Endothelial cell of umbilical vein (primary cell): ENCODE measurements at regions not wholly inside any gene's neighbourhood (a gene's known extent, or its start where the extent isn't known, plus 50 kb on each side); places are given as distances from the start of the nearest gene placed in this dataset.

Source experiments
- BruUV-seq: library from RNA; stranded (reverse); fragments of 400-500 nt; replicated peaks from 2 replicates; lab custom pipeline; 2021; lab: Mats Ljungman, UMichigan
- CTCF ChIA-PET: fragments of 300-600, 350-600 bp; sonication (Branson Sonifier 250); formaldehyde crosslinking; loops from one replicate; lab custom pipeline; 2021; ENCODE audit warnings: antibody characterized with exemption, inconsistent platforms; lab: Charles Lee
- POLR2A ChIA-PET: fragments of 300-600, 350-600 bp; sonication (Branson Sonifier 250); formaldehyde crosslinking; loops from one replicate; lab custom pipeline; 2021; ENCODE audit warnings: antibody characterized with exemption, inconsistent platforms; lab: Charles Lee
- DNase-seq: peaks from one replicate; pipeline ENCODE4 v3.0.0-alpha.2; 2011; ENCODE audit warnings: low read depth, low spot score
- FAIRE-seq: peaks from 2 replicates; lab custom pipeline; 2011; peaks lifted over from hg19 to GRCh38; lab: Jason Lieb, UNC
- H2AFZ ChIP-seq: 2 replicates; pipeline ENCODE4 v1.6.0; 2012; ENCODE audit warnings: low read depth, low read length, control low read depth, inconsistent platforms
- H3K27ac ChIP-seq: 2 replicates; pipeline ENCODE4 v1.5.1; 2011; ENCODE audit warnings: low read depth, mild to moderate bottlenecking, control low read depth, low read length, moderate library complexity; ENCODE audit not compliant: insufficient read depth
- H3K27me3 ChIP-seq, 2 experiments: 2 replicates each; pipeline versions ENCODE4 v1.6.0 to v1.6.1; 2011; ENCODE audit warnings: low read length in 2 of 2, mixed read lengths in 1 of 2; ENCODE audit not compliant: control insufficient read depth in 2 of 2, insufficient read depth in 2 of 2
- H3K36me3 ChIP-seq, 2 experiments: 2 replicates in 1 of 2; 3 replicates in 1 of 2; pipeline ENCODE4 v1.5.1; 2011; ENCODE audit warnings: low read length in 2 of 2, mild to moderate bottlenecking in 1 of 2, moderate library complexity in 1 of 2; ENCODE audit not compliant: control insufficient read depth in 2 of 2, insufficient read depth in 2 of 2; ENCODE audit errors: extremely low read depth in 1 of 2
- H3K4me1 ChIP-seq: 3 replicates; pipeline ENCODE4 v1.5.1; 2011; ENCODE audit warnings: mild to moderate bottlenecking, low read length; ENCODE audit not compliant: control insufficient read depth, insufficient read depth; ENCODE audit errors: extremely low read depth
- H3K4me2 ChIP-seq: 2 replicates; pipeline ENCODE4 v1.6.1; 2011; ENCODE audit warnings: low read length, control low read depth, mixed read lengths; ENCODE audit not compliant: insufficient read depth
- H3K4me3 ChIP-seq, 3 experiments: fragments of 200-600 bp in 1 of 3; sonication (generic), shearing (Covaris generic) in 1 of 3; replicated peaks in 1 of 3; 2 replicates each; pipeline ENCODE4 v1.5.1; 2011 to 2016; ENCODE audit warnings: control low read depth in 3 of 3, low read length in 3 of 3, mild to moderate bottlenecking in 2 of 3, inconsistent platforms in 1 of 3, low read depth in 1 of 3, moderate library complexity in 1 of 3; ENCODE audit not compliant: insufficient read depth in 1 of 3
- H3K79me2 ChIP-seq: 2 replicates; pipeline ENCODE4 v1.6.0; 2012; ENCODE audit warnings: low read length, inconsistent platforms; ENCODE audit not compliant: control insufficient read depth, insufficient read depth
- H3K9ac ChIP-seq: replicated peaks from 2 replicates; pipeline ENCODE3; 2011; ENCODE audit warnings: low read length, control low read depth; ENCODE audit not compliant: insufficient read depth; ENCODE audit errors: extremely low read depth
- H3K9me1 ChIP-seq: replicated peaks from 3 replicates; pipeline ENCODE4 v1.6.0; 2011; ENCODE audit warnings: mild to moderate bottlenecking, low read length; ENCODE audit not compliant: control insufficient read depth, insufficient read depth; ENCODE audit errors: extremely low read depth
- H3K9me3 ChIP-seq: replicated peaks from 2 replicates; pipeline ENCODE4 v1.5.1; 2012; ENCODE audit warnings: low read length, inconsistent platforms; ENCODE audit not compliant: control insufficient read depth, insufficient read depth
- H4K20me1 ChIP-seq: replicated peaks from 2 replicates; pipeline ENCODE3; 2011; ENCODE audit warnings: mild to moderate bottlenecking, low read length; ENCODE audit not compliant: control insufficient read depth, insufficient read depth; ENCODE audit errors: extremely low read depth
- CTCF ChIP-seq, 2 donors: IDR thresholded peaks; 1 replicate in 1 of 2; 2 replicates in 1 of 2; pipeline ENCODE4 v1.5.1; 2011; ENCODE audit warnings: low read length in 2 of 2, mild to moderate bottlenecking in 2 of 2, moderate library complexity in 2 of 2, control low read depth in 1 of 2, inconsistent platforms in 1 of 2, low read depth in 1 of 2; ENCODE audit not compliant: insufficient read depth in 1 of 2; ENCODE audit errors: extremely low read depth in 1 of 2
- EZH2 ChIP-seq: IDR thresholded peaks from 2 replicates; pipeline ENCODE4 v1.6.1; 2012; ENCODE audit warnings: borderline replicate concordance, low read depth, mild to moderate bottlenecking, moderate library complexity, low read length, inconsistent platforms; ENCODE audit not compliant: severe bottlenecking
- FOS ChIP-seq: IDR thresholded peaks from 2 replicates; pipeline ENCODE4 v1.6.1; 2011; ENCODE audit warnings: mild to moderate bottlenecking, low read length, moderate library complexity, borderline replicate concordance; ENCODE audit not compliant: insufficient read depth
- GATA2 ChIP-seq: IDR thresholded peaks from 2 replicates; pipeline ENCODE4 v1.7.0; 2011; ENCODE audit warnings: low read depth, mild to moderate bottlenecking, moderate library complexity, mixed read lengths, low read length; ENCODE audit not compliant: insufficient read length, insufficient read depth
- JUN ChIP-seq: IDR thresholded peaks from 2 replicates; pipeline ENCODE4 v1.6.1; 2011; ENCODE audit warnings: borderline replicate concordance, low read depth; ENCODE audit not compliant: insufficient read length, insufficient read depth
- MAX ChIP-seq: IDR thresholded peaks from 2 replicates; pipeline ENCODE4 v1.6.1; 2011; ENCODE audit not compliant: insufficient read depth, insufficient read length
- MYC ChIP-seq: IDR thresholded peaks from one replicate; pipeline ENCODE4 v1.6.1; 2011; ENCODE audit warnings: mild to moderate bottlenecking, low read depth, low read length
- POLR2A ChIP-seq: IDR thresholded peaks from 2 replicates; pipeline ENCODE4 v1.6.1; 2012; ENCODE audit warnings: low read depth, mild to moderate bottlenecking, control low read depth, low read length
- POLR2AphosphoS5 ChIP-seq: IDR thresholded peaks from 2 replicates; pipeline ENCODE4 v1.6.1; 2012; ENCODE audit warnings: low read depth, mild to moderate bottlenecking, control low read depth, low read length, moderate library complexity; ENCODE audit not compliant: insufficient read depth
- dilution Hi-C: fragments of 300-500 bp; cut with MboI; formaldehyde crosslinking; loops from one replicate; pipeline ENCODE4 v1.15.0; 2019; ENCODE audit warnings: low sequenced_read_pairs; ENCODE audit not compliant: extremely low pct_ligation_motif_present
- intact Hi-C: fragments of 100-400 bp; cut with micrococcal nuclease; formaldehyde crosslinking; loops from one replicate; pipeline ENCODE4 v1.10.0; 2022

- TF ChIP-seq MAX = no peak
- no peak for TF ChIP-seq CTCF (IDR thresholded peaks at IDR 0.05; ENCODE audit: extremely low read depth in 1 of 2, insufficient read depth in 1 of 2, low read depth in 1 of 2, low read length in 2 of 2)
- TF ChIP-seq POLR2A = no peak
- no peak for TF ChIP-seq JUN
- TF ChIP-seq EZH2 = no peak
- no peak for TF ChIP-seq MYC
- TF ChIP-seq GATA2 = no peak
- no peak for TF ChIP-seq POLR2AphosphoS5
- TF ChIP-seq FOS = no peak
- BruUV-seq = no TSS peak
- FAIRE-seq = no peak
Observed at GRCh38 chr9:82192211-82192610, 203.6 kb downstream of the SPATA31D1 start.

More at GRCh38 chr9:82192211-82192610, 203.6 kb downstream of the SPATA31D1 start:
- dilution Hi-C loops = no loop called here
- no peaks in the 10 kb centered on the region for H3K9me3 ChIP-seq
- no peaks in the 10 kb centered on the region for H4K20me1 ChIP-seq
- DNase-seq = no peak
- no peak overlapping the region for H3K4me2 ChIP-seq
- no peak overlapping the region for H3K9ac ChIP-seq
- H3K27me3 ChIP-seq = no peaks in the 10 kb centered on the region
- H3K4me3 ChIP-seq = no peak overlapping the region
- H3K36me3 ChIP-seq = no peaks in the 10 kb centered on the region
- H3K79me2 ChIP-seq = no peaks in the 10 kb centered on the region
- H3K4me1 ChIP-seq = no peaks in the 10 kb centered on the region
- ChIA-PET CTCF (no interaction called here), POLR2A (no interaction called here)
- H3K9me1 ChIP-seq = no peaks in the 10 kb centered on the region
- intact Hi-C loops = no loop called here
- no peak overlapping the region for H2AFZ ChIP-seq
- H3K27ac ChIP-seq = no peak overlapping the region
